IPS-NIHi11 (cell line): ENCODE measurements at regions not wholly inside any gene's neighbourhood (a gene's known extent, or its start where the extent isn't known, plus 50 kb on each side); places are given as distances from the start of the nearest gene placed in this dataset.
A peak's percentile ranks its signal among the peaks of the same experiment; 100 is the strongest.

Source experiments
- DNase-seq: peaks from one replicate; pipeline ENCODE4 v3.0.0; 2012; ENCODE audit warnings: mixed read lengths, low spot score

DNA sequence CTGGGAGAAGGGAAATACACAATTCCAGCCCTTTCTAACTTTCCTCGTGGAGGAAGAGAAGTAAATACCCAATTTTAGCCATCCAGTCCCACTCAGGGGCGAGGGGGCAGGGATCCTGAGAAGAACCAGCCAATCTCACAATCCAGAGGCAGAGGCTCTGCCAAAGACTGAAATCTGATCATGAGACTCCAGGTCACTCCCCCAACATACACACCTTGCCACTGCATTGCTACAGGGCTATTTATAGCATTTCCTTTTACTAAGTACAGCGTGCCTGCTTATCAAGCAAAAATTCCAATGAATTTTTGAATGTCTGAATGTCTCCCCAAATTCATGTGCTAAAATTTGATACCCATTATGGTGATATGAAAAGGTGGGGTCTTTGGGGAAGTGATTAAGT, 1687.5 kb downstream of the EFNB2 start:
- DNase-seq = peak; percentile 27

DNA sequence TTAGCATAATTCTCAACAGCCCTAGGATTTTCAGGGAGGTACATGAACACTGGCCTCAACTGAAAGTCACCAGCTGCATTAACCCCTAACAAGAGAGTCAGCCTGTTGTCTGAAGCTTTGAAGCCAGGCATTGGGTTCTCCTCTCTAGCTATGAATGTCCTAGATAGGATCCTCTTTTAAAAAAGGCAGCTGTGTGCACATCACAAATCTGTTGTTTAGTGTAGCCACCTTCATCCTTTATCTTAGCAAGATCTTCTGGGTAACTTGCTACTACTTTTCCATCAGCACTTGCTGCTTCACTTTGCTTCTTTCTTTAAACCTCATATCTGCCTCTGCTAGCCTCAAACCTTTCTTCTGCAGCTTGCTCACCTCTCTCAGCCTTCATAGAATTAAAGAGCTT, 1692.1 kb downstream of the EFNB2 start:
- no peak for DNase-seq

DNA sequence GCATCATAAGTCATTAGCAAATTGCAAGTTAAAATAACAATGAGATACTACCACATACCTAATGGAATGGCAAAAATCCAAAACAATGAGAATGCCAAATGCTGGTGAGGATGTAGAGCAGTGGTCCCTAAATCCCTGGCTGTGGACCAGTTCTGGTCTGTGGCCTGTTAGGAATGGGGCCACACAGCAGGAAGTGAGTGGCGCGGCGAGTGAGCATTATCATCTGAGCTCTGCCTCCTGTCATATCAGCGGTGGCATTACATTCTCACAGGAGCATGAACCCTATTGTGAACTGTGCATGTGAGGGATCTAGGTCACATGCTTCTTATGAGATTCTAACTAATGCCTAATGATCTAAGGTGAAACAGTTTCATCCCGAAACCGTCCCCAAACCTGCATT, 1694.4 kb downstream of the EFNB2 start:
- DNase-seq = no peak

DNA sequence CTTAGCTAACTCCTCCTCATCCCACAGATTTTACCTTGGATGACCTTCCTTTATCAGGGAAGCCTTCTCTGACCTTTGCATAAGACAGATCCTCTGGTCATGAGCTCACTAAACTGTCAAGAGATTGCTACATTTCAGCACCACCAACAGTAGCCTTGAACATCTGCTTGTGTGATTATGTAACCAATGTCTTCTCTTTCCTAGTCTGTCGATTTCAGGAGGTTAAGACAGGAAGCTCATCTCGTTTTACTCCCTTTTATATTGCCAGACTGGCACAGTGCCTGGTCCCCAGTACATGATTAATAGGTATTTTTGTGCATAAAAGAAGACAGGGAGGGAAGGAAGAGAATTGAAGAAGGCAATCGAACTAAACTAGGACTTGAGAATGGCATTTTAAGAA, 1697.7 kb downstream of the EFNB2 start:
- DNase-seq = no peak

DNA sequence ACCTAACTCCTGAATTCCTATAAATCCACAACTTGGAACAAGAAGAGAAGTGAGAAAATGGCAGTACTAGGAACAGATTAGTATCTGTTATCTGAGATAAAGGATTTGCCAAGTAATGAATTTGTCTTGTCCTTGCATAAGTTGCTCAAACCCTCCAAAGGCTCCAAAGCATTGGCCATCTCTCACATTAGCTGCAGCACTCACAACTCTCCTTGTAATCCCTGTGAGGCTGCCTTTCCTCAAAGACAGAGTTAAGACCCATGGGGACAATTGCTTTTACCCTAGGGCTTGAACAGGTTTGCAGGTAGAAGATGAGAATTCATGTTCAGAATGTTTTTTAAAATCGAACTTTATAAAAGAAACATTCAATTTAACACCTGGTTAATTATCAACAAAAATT, 1702.2 kb downstream of the EFNB2 start:
- DNase-seq = no peak

DNA sequence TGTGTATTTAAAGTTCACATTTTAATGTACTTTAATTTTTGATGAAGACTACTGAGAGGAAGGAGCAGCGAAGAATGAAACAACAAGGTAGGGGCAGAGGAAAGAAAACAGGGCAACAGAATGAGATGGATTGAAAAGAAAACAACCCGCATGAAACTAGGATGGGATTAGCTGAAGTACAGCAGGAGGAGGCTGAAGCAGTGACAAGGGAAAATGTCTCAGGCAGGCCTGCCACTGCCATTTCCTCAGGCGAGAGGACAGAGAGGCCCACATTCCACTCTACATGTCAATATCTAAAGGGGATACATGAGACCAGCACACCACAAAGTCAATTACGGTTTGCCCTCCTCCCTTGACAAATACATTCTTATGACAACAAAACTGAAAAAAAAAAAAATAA, 1703.2 kb downstream of the EFNB2 start:
- no peak for DNase-seq

DNA sequence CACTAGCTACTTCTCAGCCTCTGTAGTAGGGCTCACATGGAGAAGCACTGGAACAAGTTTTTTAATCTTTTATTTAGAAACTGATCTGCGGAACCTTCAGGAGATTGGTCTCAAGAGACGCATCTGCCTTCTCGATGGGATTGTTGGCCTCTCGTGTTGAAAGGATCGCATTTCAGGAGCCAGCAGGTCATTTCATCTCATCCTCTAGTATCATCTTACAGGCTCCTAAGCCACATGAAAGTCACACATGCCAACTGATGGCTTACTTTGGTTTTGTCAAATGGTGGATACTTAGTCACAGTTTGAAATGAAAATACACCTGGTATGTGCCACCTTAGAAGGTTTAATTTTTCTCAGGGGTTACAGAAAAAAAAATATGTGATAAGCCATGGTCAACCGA, 1703.6 kb downstream of the EFNB2 start:
- DNase-seq = peak; percentile 18

DNA sequence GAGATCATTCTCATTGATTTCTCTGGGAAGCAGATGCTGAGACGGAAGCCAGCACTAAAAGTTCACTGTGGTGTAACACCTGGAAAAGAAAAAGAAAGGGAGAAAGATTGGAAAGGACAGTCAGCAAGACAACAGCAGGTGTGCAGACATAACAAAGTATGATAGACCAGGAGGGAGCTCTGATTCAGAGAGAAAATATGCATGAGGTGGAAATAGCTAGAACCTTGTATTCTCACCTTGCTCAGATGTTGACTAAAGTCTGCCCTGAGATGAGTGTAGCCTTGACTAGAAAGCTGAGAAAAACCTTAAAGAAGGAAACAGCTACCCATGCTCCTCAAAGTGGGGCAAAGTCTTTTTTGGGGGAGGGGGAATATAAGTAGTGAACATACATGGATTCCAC, 1711.8 kb downstream of the EFNB2 start:
- no peak for DNase-seq

DNA sequence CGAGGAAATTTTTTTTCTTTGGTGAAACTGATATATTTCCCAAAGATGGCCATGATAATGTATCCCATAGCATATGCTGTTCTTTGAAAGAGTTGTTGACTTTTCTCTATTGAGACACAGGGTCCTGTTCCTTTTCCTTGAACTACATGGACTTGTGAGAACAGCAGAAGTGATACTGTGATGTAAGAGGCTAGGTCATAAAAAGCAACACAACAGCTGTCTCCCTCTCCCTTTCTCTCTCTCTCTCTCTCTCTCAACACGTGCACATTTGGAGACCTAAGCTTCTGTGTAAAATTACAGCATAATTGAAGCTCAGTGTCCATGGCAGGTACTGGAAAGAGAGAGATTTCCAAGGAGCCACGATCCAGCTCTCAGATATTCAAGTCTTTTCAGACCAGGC, 1712.4 kb downstream of the EFNB2 start:
- DNase-seq = no peak

DNA sequence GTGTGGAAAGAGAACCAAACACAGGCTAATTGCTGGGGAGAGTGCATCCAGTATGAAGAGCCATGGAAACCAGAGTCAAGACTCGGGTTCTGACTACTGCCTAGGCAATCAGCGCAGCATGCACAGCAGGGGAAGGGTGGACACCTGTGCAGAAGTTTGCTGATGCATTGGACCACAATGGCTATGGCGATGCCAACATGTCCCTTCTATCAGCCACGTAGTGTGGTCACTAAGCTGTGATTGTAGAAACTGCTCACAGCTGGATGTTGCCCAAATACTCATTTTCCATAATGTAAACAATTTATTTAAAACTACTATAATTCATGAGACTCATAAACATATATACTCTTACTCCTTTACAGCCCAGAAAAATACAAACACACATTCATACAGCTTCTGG, 1718.2 kb downstream of the EFNB2 start:
- no peak for DNase-seq

DNA sequence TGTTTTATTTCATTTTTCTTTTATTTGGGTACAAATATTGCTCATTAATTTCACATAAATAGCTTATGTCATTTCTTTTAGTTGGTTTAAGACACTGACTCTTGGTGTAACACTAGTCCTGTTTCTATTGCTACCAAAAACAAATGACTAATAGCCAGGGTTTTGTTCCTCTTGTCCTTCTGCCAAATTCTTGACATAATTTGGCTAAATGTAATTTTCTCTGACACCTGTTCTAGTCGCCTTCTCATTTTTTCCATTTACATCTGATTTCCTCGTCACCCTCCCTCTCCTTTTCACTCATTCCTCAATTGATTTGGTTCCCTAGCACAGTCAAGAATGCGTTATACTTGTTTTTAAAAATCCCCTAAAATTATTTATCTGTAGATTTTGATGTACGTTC, 1718.7 kb downstream of the EFNB2 start:
- DNase-seq = no peak

DNA sequence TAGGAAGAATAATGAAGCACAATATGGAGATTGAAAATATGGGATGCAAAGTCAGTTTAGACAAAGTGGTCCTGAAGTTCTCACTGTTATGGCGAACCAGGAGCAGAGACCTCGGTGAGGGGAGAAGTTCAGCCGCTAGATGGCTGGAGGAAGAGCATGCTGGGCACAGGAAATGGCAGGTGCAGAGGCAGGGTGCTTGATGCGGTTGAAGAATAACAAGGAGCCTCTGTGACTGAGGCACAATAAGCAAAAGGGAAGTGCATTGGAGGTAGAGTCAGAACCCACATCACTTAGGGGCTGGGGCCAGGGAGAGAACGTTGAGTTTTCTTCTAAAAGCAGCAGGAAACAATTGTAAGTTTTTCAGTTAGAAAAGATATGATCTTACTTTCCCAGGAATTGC, 1725.2 kb downstream of the EFNB2 start:
- no peak for DNase-seq

DNA sequence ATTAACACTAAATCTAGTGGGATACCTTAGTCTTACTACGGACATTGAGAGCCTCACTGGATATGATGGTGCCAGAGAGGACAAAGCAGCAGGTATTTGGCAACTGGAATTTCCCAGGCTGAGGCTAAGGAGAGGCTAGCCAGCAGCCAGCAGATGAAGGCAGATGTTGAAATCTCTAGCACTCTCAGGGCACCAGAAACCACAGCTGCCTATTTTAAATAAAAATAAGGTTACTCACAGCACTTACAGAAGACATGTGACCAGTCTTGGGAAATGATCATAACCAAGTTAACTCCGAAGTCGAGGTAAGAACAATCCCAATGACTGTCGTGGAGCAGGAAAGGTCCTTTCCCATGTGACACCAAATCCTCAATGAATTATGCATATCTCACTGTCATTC, 1726.0 kb downstream of the EFNB2 start:
- DNase-seq = no peak

DNA sequence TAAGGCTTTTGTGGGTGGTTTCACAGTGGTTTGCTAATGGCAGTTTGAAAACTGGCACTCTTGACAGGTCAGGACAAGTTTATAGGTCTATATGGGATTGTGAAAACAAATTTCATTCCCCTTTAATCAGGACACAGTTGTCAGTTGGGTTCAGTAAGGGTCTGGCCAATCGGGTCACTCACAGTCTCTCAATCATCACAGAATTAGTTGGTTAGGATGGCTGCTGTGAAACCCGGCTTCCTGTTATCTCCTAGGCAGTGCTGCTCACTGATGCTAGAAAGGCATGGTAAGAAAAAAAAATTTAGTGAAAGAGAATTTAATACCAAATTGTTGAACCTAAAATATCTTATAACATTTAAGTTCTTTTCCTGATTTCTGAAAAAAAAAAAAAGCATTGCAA, 1730.1 kb downstream of the EFNB2 start:
- DNase-seq = no peak

DNA sequence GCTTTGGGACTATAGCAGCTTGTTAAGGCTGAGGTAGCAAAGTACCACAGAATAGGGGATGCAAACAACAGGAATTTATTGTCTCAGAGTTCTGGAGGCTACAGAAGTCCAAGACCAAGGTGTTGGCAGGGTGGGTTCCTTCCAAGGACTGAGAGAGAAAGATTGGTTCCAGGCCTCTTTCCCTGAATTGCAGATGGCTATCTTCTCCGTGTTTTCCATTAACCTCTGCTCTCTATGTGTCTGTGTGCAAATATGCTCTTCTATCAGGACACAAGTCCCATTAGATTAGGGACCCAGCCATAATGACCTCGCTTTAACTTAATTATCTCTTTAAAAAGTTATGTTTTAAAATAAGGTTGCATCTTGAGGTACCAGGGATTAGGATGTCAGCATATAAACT, 1732.9 kb upstream of the SLC10A2 start:
- DNase-seq = no peak

DNA sequence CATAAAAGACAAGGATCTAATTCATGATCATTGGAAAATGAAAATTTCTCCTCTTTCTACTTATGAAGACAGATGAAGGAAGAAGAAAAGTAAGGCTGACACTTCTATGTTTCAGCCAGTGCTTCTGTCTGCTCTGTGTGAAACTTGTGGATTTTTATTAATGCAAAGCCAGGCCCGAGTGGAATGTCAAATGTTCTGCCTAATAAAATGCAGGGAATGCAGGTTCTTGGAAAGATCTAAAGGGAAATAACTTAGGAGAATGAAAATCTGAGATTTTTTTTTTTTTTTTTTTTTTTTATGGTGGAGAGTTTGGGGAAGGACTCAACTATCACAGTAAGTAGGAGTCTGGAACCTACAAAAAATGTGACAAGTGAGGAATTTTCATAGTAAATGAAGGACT, 1732.3 kb upstream of the SLC10A2 start:
- no peak for DNase-seq

DNA sequence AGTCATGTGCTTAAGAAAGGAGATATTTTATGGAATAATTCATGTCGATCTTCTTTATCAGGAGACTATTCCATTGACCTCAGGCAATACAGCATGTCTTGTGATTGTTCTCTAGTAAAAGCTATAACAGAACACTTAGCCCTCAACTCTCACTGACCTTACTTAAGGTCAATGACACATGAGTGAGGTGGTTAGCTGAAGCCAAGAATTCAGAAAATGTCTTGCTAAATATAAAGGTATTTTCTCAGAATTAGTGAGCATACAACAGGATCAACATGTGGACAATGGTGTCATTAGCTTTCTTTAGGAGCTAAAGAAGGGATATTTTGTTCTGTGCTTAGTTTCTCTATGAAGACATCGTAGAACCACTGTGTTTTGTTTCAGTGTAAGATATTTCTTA, 1730.4 kb upstream of the SLC10A2 start:
- DNase-seq = no peak

DNA sequence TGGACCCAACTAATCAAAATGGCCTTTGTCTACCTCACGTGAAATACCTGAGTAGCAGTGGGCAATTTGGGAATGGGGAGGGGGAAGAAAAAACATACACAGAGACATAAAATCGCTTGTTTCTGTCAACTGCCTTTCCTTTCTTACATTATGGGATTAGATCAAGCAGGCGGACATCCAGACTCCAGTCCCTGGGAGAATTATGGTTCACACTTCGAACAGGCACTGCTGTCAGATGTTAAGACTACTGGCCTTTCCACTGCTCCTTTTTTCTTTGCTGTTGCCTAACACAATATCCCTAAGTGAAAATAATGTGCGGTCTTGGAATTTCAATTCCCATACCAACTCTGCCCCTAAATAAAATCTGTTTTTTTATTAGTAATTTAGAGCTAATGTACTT, 1719.7 kb upstream of the SLC10A2 start:
- DNase-seq = no peak

DNA sequence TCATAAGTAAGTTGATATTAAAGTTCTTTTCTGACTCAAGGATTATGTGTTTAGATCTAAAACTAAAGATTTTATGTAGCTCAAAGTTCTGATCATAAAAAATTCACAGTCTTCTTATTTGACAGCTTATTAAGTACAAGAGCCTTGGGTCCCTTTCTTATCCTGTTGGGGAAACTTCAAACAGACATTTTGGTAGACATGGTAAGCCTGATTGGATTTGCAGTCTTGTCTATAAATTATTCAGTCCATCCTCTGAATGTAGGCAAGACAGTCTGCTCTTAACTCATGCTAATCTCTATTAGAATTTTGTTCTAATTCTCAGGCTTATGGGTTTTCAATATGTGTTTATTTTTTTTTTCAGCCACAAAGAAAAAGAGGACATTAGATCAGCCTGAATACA, 1718.7 kb upstream of the SLC10A2 start:
- no peak for DNase-seq

DNA sequence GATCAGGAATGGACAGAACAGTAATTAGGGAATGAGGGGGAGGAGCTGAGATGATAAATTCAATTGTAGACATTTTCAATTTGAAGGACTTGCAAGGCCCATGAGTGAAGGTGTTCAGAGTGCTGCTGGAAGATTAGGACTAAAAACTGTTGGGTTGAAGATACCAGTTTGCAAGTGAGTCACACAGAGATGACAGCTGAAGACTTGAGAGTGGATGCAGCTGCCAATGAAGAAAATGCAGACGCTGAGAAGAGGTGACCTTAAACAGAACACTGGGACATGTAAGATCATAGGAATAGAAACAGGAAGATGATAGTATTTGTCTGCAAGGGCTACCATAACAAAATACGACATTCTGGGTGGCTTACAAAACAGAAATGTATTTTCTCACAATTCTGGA, 1716.5 kb upstream of the SLC10A2 start:
- no peak for DNase-seq

DNA sequence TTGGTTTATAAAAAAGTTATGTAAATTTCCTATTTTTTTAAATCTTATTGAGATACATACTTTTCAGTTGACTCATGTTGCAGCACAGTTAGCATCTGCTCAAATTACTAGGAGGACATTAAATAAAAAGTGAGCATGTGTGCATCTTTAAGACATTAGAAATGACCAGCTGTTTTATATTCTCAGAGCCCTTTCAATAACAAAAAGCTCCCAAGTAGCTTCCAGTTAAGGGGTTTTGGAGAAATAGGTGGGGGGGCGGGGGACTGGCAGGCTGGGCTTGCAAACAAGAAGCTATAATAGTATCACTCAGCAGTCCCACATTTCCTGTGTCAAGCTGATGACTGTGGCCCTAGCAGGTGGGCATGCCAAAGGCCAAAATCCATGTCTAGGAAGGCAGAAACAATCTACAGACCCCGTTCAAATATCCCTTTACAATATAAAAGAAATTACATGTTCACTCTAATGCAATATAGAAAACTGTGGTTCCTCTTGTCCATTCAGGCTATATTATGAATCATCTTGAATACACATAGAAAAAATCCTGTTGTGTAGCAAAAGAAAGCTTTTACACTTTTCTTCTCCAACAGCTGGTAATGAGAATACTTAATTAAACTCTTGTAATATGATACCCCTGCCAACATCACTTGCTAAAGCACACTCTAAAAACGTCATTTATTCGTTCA, 1713.2 kb upstream of the SLC10A2 start:
- peak; percentile 41 for DNase-seq

DNA sequence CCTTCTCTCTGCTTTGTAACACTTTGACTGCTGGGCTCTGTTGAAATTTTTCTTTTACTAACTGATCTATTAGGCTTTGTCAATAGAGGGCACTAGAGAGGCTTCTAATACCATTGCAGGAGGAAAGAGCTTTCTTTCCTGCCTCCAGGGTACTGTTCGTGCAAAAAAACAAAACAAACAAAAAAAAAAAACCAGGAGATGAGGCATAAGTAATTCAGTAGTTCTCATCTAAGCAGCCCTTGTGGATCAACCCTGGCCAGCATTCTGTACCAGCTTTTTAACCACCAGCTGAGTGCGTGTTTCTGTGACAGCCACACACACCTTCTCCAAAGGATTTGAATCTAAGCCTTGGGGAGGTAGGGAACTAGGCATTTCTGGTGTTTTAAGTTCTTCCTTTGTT, 1707.6 kb upstream of the SLC10A2 start:
- peak; percentile 30 for DNase-seq

DNA sequence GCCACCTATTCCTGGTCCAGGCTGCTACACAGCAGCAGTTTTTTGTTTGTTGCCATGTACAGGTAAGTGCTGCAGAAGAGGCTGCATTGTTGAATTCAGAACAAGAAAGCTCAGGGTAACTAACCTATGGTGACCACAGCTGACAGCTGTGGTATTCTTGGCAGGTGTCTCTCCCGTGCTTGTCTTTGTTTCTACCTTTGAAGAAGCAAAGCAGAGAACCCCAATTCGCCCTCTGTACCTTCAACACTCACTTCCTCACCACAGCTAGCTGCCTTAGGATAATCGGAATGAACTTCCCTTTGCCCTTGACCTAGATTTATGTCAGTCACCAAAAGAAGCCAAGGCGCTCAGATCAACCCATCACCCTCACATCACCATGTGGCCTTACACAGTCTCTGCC, 1703.3 kb upstream of the SLC10A2 start:
- DNase-seq = no peak

DNA sequence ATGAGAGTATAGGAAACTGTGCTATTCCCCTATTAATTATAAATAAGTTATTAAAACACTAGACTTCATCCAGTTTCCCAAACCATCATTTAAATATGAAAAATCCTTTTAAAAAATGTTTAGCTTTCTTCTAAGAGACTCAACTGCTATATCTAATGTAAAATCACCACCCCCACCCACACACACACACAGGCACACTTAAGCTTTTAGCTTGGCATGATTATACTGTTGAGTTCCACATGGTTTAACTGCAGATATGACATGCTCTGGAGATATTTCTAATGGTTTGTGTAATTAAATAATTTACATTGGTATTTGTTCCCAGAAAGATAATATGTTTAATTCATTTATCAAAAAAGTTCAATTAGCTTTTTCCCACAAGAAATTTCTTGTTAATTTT, 1700.1 kb upstream of the SLC10A2 start:
- DNase-seq = no peak

DNA sequence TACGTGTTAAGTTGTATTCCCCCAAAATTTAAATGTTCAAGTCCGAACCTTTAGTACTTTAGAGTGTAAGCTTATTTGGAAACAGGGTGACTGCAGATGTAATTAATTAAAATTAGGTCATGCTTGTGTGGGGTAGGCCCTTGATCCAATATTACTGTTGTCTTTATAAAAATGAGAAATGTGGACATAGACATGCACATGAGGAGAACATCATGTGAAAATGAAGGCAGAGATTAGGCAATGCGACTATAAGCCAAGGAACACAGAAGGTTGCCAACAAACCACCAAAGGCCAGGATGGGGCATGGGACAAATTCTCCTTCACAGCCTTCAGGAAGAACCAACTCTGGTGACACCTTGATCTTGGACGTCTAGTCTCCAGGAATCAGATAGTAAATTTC, 1698.4 kb upstream of the SLC10A2 start:
- DNase-seq = no peak
